ENCODE measurements at regions not wholly inside any gene's neighbourhood (a gene's known extent, or its start where the extent isn't known, plus 50 kb on each side); places are given as distances from the start of the nearest gene placed in this dataset.

DNA sequence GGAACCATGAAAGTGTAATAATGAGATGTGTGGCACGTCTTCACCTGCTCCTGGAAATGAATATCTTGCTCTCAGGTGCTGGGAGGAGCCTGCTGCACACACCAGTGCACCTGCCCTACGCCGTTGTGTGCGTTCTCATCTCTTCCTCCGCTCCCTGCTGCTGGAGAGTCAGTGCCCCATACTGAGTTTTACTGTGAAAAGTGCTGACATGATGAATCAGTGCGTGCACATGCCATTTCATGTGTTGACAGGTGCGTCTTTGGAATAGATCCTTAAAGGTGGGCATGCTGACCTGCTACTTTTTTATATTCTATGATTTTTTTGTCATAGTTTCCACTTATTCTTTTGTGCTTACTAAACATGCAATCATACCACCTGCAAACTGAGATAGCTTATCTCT is 1015.8 kb downstream of the BRD1 start:
- Histone ChIP-seq H3K4me2 (ENCODE audit: insufficient read depth, low read length, poor library complexity, severe bottlenecking) (no peak overlapping the region), H2BK12ac (ENCODE audit: low read length) (no peak overlapping the region), H3K14ac (ENCODE audit: low read length) (no peak overlapping the region), H3K27ac (replicated peaks; ENCODE audit: low read length) (no peak overlapping the region), H2BK15ac (ENCODE audit: low read length) (no peak overlapping the region), H2BK5ac (ENCODE audit: low read length) (no peak overlapping the region), H3K36me3 (replicated peaks in 1 of 2; ENCODE audit: control insufficient read depth in 2 of 2, insufficient read depth in 2 of 2, low read length in 2 of 2) (no peaks in the 10 kb centered on the region), H3K18ac (ENCODE audit: low read length) (peak overlapping the region; percentile 5), H2AFZ (ENCODE audit: low read length) (no peak overlapping the region), H2AK5ac (ENCODE audit: low read depth, low read length) (no peak overlapping the region), H3K4ac (ENCODE audit: low read length) (no peak overlapping the region), H4K8ac (ENCODE audit: low read depth, low read length) (no peak overlapping the region), H3K9ac (ENCODE audit: low read depth, low read length, poor library complexity) (no peak overlapping the region), H3K4me1 (ENCODE audit: control insufficient read depth in 2 of 2, insufficient read depth in 1 of 2, low read depth in 1 of 2, low read length in 2 of 2) (no peaks in the 10 kb centered on the region), H3K27me3 (ENCODE audit: control insufficient read depth in 3 of 3, insufficient read depth in 3 of 3, low read depth in 1 of 3, low read length in 3 of 3) (no peaks in the 10 kb centered on the region), H3K4me3 (ENCODE audit: low read length in 2 of 2) (no peak overlapping the region), H3K23ac (ENCODE audit: low read depth, low read length, poor library complexity) (no peak overlapping the region), H4K91ac (ENCODE audit: low read depth, low read length, poor library complexity) (no peak overlapping the region), H2BK120ac (ENCODE audit: low read depth, low read length) (no peak overlapping the region), H3K79me1 (ENCODE audit: low read depth, low read length) (no peaks in the 10 kb centered on the region), H3K9me3 (replicated peaks in 1 of 2; ENCODE audit: control insufficient read depth in 2 of 2, insufficient read depth in 1 of 2, low read depth in 1 of 2, low read length in 2 of 2) (no peaks in the 10 kb centered on the region)
- no CpG with 5 or more reads among the region's 7 CpGs for WGBS, 2 donors (ENCODE audit: extremely low coverage in 2 of 2, insufficient read length in 2 of 2, insufficient replicate concordance in 1 of 2)
- no peak for DNase-seq (ENCODE audit: low spot score)

DNA sequence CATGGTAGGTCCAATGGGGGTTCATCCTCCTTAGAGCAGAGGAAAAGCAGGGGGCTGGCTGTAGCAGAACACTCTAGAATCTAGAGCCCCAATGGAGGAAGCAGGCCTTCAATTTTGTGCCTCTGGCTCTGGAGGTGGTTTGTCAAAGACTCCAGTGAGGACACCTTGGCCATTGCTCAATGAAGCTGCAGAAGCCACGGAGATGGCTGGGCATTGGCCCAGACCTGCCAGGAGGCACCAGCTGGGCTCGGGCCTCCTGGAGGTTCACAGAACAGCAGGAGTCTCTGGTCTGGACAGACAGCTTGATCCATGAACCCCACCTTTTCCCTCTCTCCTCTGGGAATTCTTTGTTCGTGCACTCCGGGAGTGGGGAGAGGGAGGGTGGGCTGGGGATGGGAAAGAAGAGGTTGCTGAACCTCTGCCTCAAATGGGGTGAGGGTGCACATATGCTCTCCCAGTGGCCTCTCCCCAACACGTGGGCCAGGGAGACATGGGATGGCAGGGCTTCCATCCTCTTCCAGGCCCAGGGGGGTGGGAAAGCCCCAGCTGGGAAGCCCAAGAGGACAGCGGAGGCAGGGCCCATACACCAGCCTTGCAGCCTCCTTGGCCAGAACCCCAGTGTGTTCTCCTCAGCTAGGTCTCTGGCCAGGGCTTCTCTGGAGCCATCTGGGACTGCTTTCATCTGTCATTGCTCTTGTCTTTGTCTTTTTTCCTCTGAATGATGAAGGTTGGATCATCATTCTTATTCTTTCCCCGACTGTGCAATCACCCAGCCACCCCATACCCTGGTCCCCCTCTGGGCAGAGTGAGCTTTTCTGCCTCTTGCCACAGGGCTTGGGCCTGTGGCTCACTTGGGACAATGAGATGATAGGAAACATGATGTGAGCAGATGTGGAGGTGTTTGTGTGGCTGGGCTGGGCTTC is 1019.4 kb downstream of the BRD1 start:
- no peak overlapping the region for H3K27ac ChIP-seq (replicated peaks; ENCODE audit: low read length)
- H3K79me1 ChIP-seq (ENCODE audit: low read depth, low read length) = no peaks in the 10 kb centered on the region
- no peak overlapping the region for H3K4me3 ChIP-seq (ENCODE audit: low read length in 2 of 2)
- H2BK5ac ChIP-seq (ENCODE audit: low read length) = no peak overlapping the region
- H3K9ac ChIP-seq (ENCODE audit: low read depth, low read length, poor library complexity) = no peak overlapping the region
- no peak overlapping the region for H3K4me2 ChIP-seq (ENCODE audit: insufficient read depth, low read length, poor library complexity, severe bottlenecking)
- H3K14ac ChIP-seq (ENCODE audit: low read length) = no peak overlapping the region
- no peak overlapping the region for H2BK15ac ChIP-seq (ENCODE audit: low read length)
- WGBS, 2 donors (ENCODE audit: extremely low coverage in 2 of 2, insufficient read length in 2 of 2, insufficient replicate concordance in 1 of 2) = no CpG with 5 or more reads among the region's 7 CpGs
- no peak overlapping the region for H3K23ac ChIP-seq (ENCODE audit: low read depth, low read length, poor library complexity)
- no peak overlapping the region for H2AK5ac ChIP-seq (ENCODE audit: low read depth, low read length)
- no peaks in the 10 kb centered on the region for H3K36me3 ChIP-seq (replicated peaks in 1 of 2; ENCODE audit: control insufficient read depth in 2 of 2, insufficient read depth in 2 of 2, low read length in 2 of 2)
- no peak overlapping the region for H4K91ac ChIP-seq (ENCODE audit: low read depth, low read length, poor library complexity)
- no peaks in the 10 kb centered on the region for H3K27me3 ChIP-seq (ENCODE audit: control insufficient read depth in 3 of 3, insufficient read depth in 3 of 3, low read depth in 1 of 3, low read length in 3 of 3)
- no peak overlapping the region for H2BK12ac ChIP-seq (ENCODE audit: low read length)
- H2AFZ ChIP-seq (ENCODE audit: low read length) = no peak overlapping the region
- no peaks in the 10 kb centered on the region for H3K4me1 ChIP-seq (ENCODE audit: control insufficient read depth in 2 of 2, insufficient read depth in 1 of 2, low read depth in 1 of 2, low read length in 2 of 2)
- no peak for DNase-seq (ENCODE audit: low spot score)
- no peak overlapping the region for H2BK120ac ChIP-seq (ENCODE audit: low read depth, low read length)
- H3K4ac ChIP-seq (ENCODE audit: low read length) = no peak overlapping the region
- H3K18ac ChIP-seq (ENCODE audit: low read length) = peak overlapping the region; percentile 58
- no peaks in the 10 kb centered on the region for H3K9me3 ChIP-seq (replicated peaks in 1 of 2; ENCODE audit: control insufficient read depth in 2 of 2, insufficient read depth in 1 of 2, low read depth in 1 of 2, low read length in 2 of 2)
- no peak overlapping the region for H4K8ac ChIP-seq (ENCODE audit: low read depth, low read length)

DNA sequence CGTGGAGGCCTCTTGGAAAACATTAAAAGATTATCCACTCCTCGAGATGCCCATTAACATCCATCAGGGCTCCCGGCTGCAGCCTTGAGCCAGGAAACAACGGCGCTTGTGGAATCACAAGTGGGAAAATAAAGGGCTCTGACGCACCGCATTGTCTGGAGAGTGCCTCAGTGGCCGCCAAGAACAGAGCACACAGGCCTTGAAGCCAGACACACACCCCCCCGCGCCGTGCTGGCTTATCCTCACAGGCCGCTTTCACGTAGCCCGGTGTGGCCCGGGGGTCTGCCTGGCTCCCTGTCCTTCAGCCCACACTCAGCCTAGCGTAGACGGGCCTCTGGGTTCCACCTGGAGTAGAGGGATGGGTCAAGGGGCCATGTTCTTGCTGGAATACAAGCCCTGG is 1020.5 kb downstream of the BRD1 start:
- no peak overlapping the region for H3K9ac ChIP-seq (ENCODE audit: low read depth, low read length, poor library complexity)
- no peak overlapping the region for H3K18ac ChIP-seq (ENCODE audit: low read length)
- no peaks in the 10 kb centered on the region for H3K79me1 ChIP-seq (ENCODE audit: low read depth, low read length)
- no peaks in the 10 kb centered on the region for H3K27me3 ChIP-seq (ENCODE audit: control insufficient read depth in 3 of 3, insufficient read depth in 3 of 3, low read depth in 1 of 3, low read length in 3 of 3)
- H2AK5ac ChIP-seq (ENCODE audit: low read depth, low read length) = peak overlapping the region; percentile 40
- H4K8ac ChIP-seq (ENCODE audit: low read depth, low read length) = no peak overlapping the region
- no peak overlapping the region for H3K14ac ChIP-seq (ENCODE audit: low read length)
- no peak overlapping the region for H3K27ac ChIP-seq (replicated peaks; ENCODE audit: low read length)
- H2BK5ac ChIP-seq (ENCODE audit: low read length) = peak overlapping the region; percentile 2
- no peak overlapping the region for H2AFZ ChIP-seq (ENCODE audit: low read length)
- H3K23ac ChIP-seq (ENCODE audit: low read depth, low read length, poor library complexity) = no peak overlapping the region
- no peak overlapping the region for H4K91ac ChIP-seq (ENCODE audit: low read depth, low read length, poor library complexity)
- no peaks in the 10 kb centered on the region for H3K36me3 ChIP-seq (replicated peaks in 1 of 2; ENCODE audit: control insufficient read depth in 2 of 2, insufficient read depth in 2 of 2, low read length in 2 of 2)
- no peaks in the 10 kb centered on the region for H3K4me1 ChIP-seq (ENCODE audit: control insufficient read depth in 2 of 2, insufficient read depth in 1 of 2, low read depth in 1 of 2, low read length in 2 of 2)
- H3K4me2 ChIP-seq (ENCODE audit: insufficient read depth, low read length, poor library complexity, severe bottlenecking) = no peak overlapping the region
- H2BK120ac ChIP-seq (ENCODE audit: low read depth, low read length) = no peak overlapping the region
- no peak overlapping the region for H2BK15ac ChIP-seq (ENCODE audit: low read length)
- H3K4ac ChIP-seq (ENCODE audit: low read length) = no peak overlapping the region
- no peaks in the 10 kb centered on the region for H3K9me3 ChIP-seq (replicated peaks in 1 of 2; ENCODE audit: control insufficient read depth in 2 of 2, insufficient read depth in 1 of 2, low read depth in 1 of 2, low read length in 2 of 2)
- no peak overlapping the region for H3K4me3 ChIP-seq (ENCODE audit: low read length in 2 of 2)
- WGBS, 2 donors (ENCODE audit: extremely low coverage in 2 of 2, insufficient read length in 2 of 2, insufficient replicate concordance in 1 of 2) = no CpG with 5 or more reads among the region's 17 CpGs
- H2BK12ac ChIP-seq (ENCODE audit: low read length) = no peak overlapping the region
- no peak for DNase-seq (ENCODE audit: low spot score)

DNA sequence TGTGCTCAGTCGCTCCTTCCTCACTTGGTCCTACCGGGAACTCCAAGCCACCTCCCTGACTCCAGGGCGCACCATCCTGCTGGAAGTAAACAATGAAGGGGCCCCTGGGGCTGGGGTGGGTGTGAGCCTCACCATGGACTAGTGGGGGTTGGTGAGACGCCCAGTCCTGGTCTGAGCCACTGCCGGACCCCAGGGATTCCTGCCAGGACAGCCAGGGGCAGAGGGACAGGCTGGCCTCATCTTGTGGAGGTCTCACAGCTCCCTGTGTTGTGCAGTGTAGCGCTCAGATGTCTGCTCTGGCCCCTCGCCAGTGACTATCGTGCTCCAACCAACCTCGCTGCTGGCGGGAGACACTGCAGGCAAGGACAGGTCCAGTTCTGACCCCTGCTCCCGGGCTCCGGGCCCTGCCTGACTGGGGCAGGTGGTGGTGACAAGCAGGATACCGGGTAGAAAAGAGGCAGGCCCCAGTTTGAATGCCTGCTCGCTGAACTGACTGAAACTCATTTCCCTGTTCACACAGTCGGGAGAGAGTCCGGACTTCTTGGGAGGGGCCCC is 1021.4 kb downstream of the BRD1 start:
- no peak for DNase-seq (ENCODE audit: low spot score)

More for the DNA sequence above, 1021.4 kb downstream of the BRD1 start:
- Histone ChIP-seq H2BK12ac (ENCODE audit: low read length) (peak overlapping the region; percentile 41), H2BK5ac (ENCODE audit: low read length) (peak overlapping the region; percentile 2), H3K27ac (replicated peaks; ENCODE audit: low read length) (no peak overlapping the region), H3K9ac (ENCODE audit: low read depth, low read length, poor library complexity) (peak overlapping the region; percentile 39), H3K23ac (ENCODE audit: low read depth, low read length, poor library complexity) (peak overlapping the region; percentile 31), H4K8ac (ENCODE audit: low read depth, low read length) (no peak overlapping the region), H2BK15ac (ENCODE audit: low read length) (no peak overlapping the region), H3K14ac (ENCODE audit: low read length) (peak overlapping the region; percentile 32), H3K36me3 (replicated peaks in 1 of 2; ENCODE audit: control insufficient read depth in 2 of 2, insufficient read depth in 2 of 2, low read length in 2 of 2) (no peaks in the 10 kb centered on the region), H3K4ac (ENCODE audit: low read length) (no peak overlapping the region), H3K9me3 (replicated peaks in 1 of 2; ENCODE audit: control insufficient read depth in 2 of 2, insufficient read depth in 1 of 2, low read depth in 1 of 2, low read length in 2 of 2) (peaks cover 0 to under 1% of the 10 kb centered on the region in 2 donors), H3K4me2 (ENCODE audit: insufficient read depth, low read length, poor library complexity, severe bottlenecking) (no peak overlapping the region), H3K27me3 (ENCODE audit: control insufficient read depth in 3 of 3, insufficient read depth in 3 of 3, low read depth in 1 of 3, low read length in 3 of 3) (no peaks in the 10 kb centered on the region), H3K18ac (ENCODE audit: low read length) (peak overlapping the region; percentile 95), H2AK5ac (ENCODE audit: low read depth, low read length) (peak overlapping the region; percentile 89), H3K79me1 (ENCODE audit: low read depth, low read length) (no peaks in the 10 kb centered on the region), H2BK120ac (ENCODE audit: low read depth, low read length) (no peak overlapping the region), H3K4me1 (ENCODE audit: control insufficient read depth in 2 of 2, insufficient read depth in 1 of 2, low read depth in 1 of 2, low read length in 2 of 2) (no peaks in the 10 kb centered on the region), H3K4me3 (ENCODE audit: low read length in 2 of 2) (no peak overlapping the region), H4K91ac (ENCODE audit: low read depth, low read length, poor library complexity) (no peak overlapping the region), H2AFZ (ENCODE audit: low read length) (no peak overlapping the region)
- WGBS, 2 donors (ENCODE audit: extremely low coverage in 2 of 2, insufficient read length in 2 of 2, insufficient replicate concordance in 1 of 2) = no CpG with 5 or more reads among the region's 16 CpGs
